ENCODE measurements at regions not wholly inside any gene's neighbourhood (a gene's known extent, or its start where the extent isn't known, plus 50 kb on each side); places are given as distances from the start of the nearest gene placed in this dataset.
A peak's percentile ranks its signal among the peaks of the same experiment; 100 is the strongest.

- H3K27ac ChIP-seq (ENCODE audit: low read depth, low read length): no peak overlapping the region
- H3K4me1 ChIP-seq (ENCODE audit: control insufficient read depth in 5 of 5, insufficient read depth in 5 of 5, low read length in 5 of 5): peaks cover 0 to 14% (median 12%) of the 10 kb centered on the region in 5 donors
- no peaks in the 10 kb centered on the region for H3K36me3 ChIP-seq (ENCODE audit: control insufficient read depth in 5 of 5, insufficient read depth in 5 of 5, low read length in 5 of 5)
- no peaks in the 10 kb centered on the region for H3K9me3 ChIP-seq (ENCODE audit: control insufficient read depth in 5 of 5, low read length in 5 of 5)
- H3K9ac ChIP-seq (ENCODE audit: low read length in 5 of 5): no peak overlapping the region
- no peak overlapping the region for H3K4me3 ChIP-seq (ENCODE audit: low read depth in 1 of 5, low read length in 5 of 5)
- H3K27me3 ChIP-seq (ENCODE audit: control insufficient read depth in 5 of 5, insufficient read depth in 4 of 5, low read length in 5 of 5): peaks cover 0 to 9% (median 0%) of the 10 kb centered on the region in 5 donors
Measured at GRCh38 chr5:54885636-54886035, 99.8 kb downstream of the ESM1 start.

DNA sequence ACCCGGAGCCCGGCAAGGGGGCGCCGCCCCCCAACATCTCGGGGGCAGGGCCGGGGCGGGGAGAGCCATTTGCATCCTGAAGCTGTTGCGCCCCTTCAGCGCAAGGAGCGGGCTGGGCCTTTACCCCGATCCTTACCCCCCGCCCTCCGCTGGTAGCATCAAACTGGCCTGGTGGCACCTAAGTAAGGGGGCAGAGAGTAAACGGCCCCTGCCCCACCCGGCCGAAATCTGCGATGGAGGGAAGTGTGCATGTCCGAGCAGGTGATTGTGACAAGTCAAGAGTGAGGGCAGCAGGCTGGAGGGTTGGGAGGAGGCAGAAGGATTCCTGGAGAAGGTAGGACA lies 101.2 kb downstream of the ESM1 start:
- Histone ChIP-seq H3K4me3 (ENCODE audit: low read depth in 1 of 5, low read length in 5 of 5) (peak overlapping the region in 2 of 5 donors; percentile 65 to 71), H3K9me3 (ENCODE audit: control insufficient read depth in 5 of 5, low read length in 5 of 5) (no peaks in the 10 kb centered on the region), H3K27ac (ENCODE audit: low read depth, low read length) (no peak overlapping the region)

GRCh38 chr5:54883374-54884194 lies 101.8 kb downstream of the ESM1 start:
- Histone ChIP-seq H3K9ac (ENCODE audit: low read length in 5 of 5) (peak overlapping the region in 4 of 5 donors; percentile 50 to 65 (median 56)), H3K36me3 (ENCODE audit: control insufficient read depth in 5 of 5, insufficient read depth in 5 of 5, low read length in 5 of 5) (no peaks in the 10 kb centered on the region), H3K9me3 (ENCODE audit: control insufficient read depth in 5 of 5, low read length in 5 of 5) (no peaks in the 10 kb centered on the region), H3K4me1 (ENCODE audit: control insufficient read depth in 5 of 5, insufficient read depth in 5 of 5, low read length in 5 of 5) (peaks cover 0 to 14% (median 12%) of the 10 kb centered on the region in 5 donors), H3K4me3 (ENCODE audit: low read depth in 1 of 5, low read length in 5 of 5) (peak overlapping the region; percentile 56 to 72 (median 68)), H3K27ac (ENCODE audit: low read depth, low read length) (no peak overlapping the region), H3K27me3 (ENCODE audit: control insufficient read depth in 5 of 5, insufficient read depth in 4 of 5, low read length in 5 of 5) (peaks cover 0 to 9% (median 0%) of the 10 kb centered on the region in 5 donors)

More for the DNA sequence above, 101.2 kb downstream of the ESM1 start:
- peaks cover 0 to 14% (median 12%) of the 10 kb centered on the region in 5 donors for H3K4me1 ChIP-seq (ENCODE audit: control insufficient read depth in 5 of 5, insufficient read depth in 5 of 5, low read length in 5 of 5)
- H3K36me3 ChIP-seq (ENCODE audit: control insufficient read depth in 5 of 5, insufficient read depth in 5 of 5, low read length in 5 of 5): no peaks in the 10 kb centered on the region
- H3K27me3 ChIP-seq (ENCODE audit: control insufficient read depth in 5 of 5, insufficient read depth in 4 of 5, low read length in 5 of 5): peaks cover 0 to 9% (median 0%) of the 10 kb centered on the region in 5 donors
- H3K9ac ChIP-seq (ENCODE audit: low read length in 5 of 5): no peak overlapping the region

DNA sequence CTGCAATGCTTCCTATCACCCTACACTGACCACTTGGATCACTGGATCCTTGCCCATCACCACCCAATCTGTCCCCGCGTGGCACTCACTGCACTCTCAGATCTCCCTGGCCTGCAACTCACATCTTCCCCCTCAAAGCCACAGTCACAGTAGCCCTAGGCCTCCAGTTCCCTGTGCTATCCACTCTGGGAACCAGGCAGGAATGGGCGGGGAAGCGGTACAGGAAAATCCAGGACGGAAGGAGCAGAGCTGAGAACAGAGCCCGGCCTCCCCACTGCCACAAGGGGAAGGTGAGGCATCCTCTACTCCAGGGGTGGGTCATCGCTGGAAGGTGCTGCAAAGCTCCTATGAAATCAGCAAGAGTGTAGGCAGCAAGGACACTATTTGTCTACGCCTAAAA lies 102.6 kb downstream of the ESM1 start:
- Histone ChIP-seq H3K4me1 (ENCODE audit: control insufficient read depth in 5 of 5, insufficient read depth in 5 of 5, low read length in 5 of 5) (peaks cover 0 to 14% (median 12%) of the 10 kb centered on the region in 5 donors), H3K27ac (ENCODE audit: low read depth, low read length) (no peak overlapping the region), H3K9ac (ENCODE audit: low read length in 5 of 5) (peak overlapping the region in 1 of 5 donors; percentile 50), H3K27me3 (ENCODE audit: control insufficient read depth in 5 of 5, insufficient read depth in 4 of 5, low read length in 5 of 5) (peaks cover 0 to 9% (median 0%) of the 10 kb centered on the region in 5 donors), H3K4me3 (ENCODE audit: low read depth in 1 of 5, low read length in 5 of 5) (peak overlapping the region; percentile 56 to 72 (median 68)), H3K36me3 (ENCODE audit: control insufficient read depth in 5 of 5, insufficient read depth in 5 of 5, low read length in 5 of 5) (no peaks in the 10 kb centered on the region), H3K9me3 (ENCODE audit: control insufficient read depth in 5 of 5, low read length in 5 of 5) (no peaks in the 10 kb centered on the region)

DNA sequence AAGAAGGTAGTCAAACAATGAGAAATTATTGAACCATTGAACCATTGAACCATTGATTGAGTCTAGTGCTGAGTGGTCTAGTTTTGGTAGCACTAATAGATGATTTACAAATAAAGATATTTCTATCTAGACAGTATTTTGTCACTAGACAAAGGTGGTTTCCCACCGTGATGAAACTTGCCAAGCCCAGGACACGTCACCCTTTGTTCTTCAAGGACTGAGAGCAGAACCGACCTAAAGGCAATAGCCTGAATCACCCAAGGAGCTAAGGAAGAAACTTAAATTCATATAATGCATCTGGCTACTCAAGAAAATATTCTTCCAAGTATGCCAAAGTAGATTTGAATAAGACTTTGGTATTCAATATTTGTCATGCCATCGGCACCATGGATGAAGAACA lies 103.3 kb downstream of the ESM1 start:
- Histone ChIP-seq H3K27me3 (ENCODE audit: control insufficient read depth in 5 of 5, insufficient read depth in 4 of 5, low read length in 5 of 5) (peaks cover 0 to 9% (median 0%) of the 10 kb centered on the region in 5 donors), H3K9me3 (ENCODE audit: control insufficient read depth in 5 of 5, low read length in 5 of 5) (no peaks in the 10 kb centered on the region), H3K4me3 (ENCODE audit: low read depth in 1 of 5, low read length in 5 of 5) (no peak overlapping the region), H3K36me3 (ENCODE audit: control insufficient read depth in 5 of 5, insufficient read depth in 5 of 5, low read length in 5 of 5) (no peaks in the 10 kb centered on the region), H3K27ac (ENCODE audit: low read depth, low read length) (no peak overlapping the region), H3K9ac (ENCODE audit: low read length in 5 of 5) (no peak overlapping the region), H3K4me1 (ENCODE audit: control insufficient read depth in 5 of 5, insufficient read depth in 5 of 5, low read length in 5 of 5) (peaks cover 0 to 14% (median 12%) of the 10 kb centered on the region in 5 donors)

DNA sequence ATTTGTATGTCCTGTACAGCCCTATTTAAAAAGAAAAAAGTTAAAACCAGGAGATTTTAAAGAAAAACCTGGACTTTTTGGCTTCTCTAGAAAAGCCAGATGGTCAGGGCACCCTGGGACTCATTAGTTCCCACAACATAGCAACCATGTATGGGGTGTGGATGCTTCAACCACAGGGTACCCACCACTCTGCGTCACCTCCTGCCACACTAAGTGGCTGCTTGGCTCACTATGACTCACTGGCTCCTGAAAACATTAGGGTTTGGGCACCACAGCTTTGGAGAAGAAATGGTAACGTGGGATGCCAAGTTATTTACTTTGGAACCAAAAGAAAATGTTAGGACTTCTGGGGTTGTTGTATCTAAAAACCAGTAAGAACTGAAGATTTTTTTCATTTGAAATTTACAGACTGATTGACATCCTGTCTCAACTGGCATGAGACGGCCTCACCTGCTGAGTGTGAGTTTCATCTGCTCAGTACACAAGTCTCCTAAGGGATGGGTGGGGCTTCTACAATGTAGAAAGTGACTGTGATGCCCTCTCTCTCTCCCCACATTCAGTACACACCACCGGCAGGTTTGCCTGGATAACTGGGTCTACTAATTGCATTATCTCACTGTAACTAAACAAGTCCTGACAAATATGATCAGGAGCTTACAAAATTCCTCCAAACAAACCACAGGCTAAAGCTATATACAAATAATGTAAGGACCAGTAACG lies 103.9 kb downstream of the ESM1 start:
- no peak overlapping the region for H3K4me3 ChIP-seq (ENCODE audit: low read depth in 1 of 5, low read length in 5 of 5)
- H3K9ac ChIP-seq (ENCODE audit: low read length in 5 of 5): no peak overlapping the region
- H3K27me3 ChIP-seq (ENCODE audit: control insufficient read depth in 5 of 5, insufficient read depth in 4 of 5, low read length in 5 of 5): peaks cover 0 to 9% (median 0%) of the 10 kb centered on the region in 5 donors
- H3K4me1 ChIP-seq (ENCODE audit: control insufficient read depth in 5 of 5, insufficient read depth in 5 of 5, low read length in 5 of 5): peaks cover 0 to 14% (median 12%) of the 10 kb centered on the region in 5 donors
- H3K36me3 ChIP-seq (ENCODE audit: control insufficient read depth in 5 of 5, insufficient read depth in 5 of 5, low read length in 5 of 5): no peaks in the 10 kb centered on the region
- H3K9me3 ChIP-seq (ENCODE audit: control insufficient read depth in 5 of 5, low read length in 5 of 5): no peaks in the 10 kb centered on the region
- no peak overlapping the region for H3K27ac ChIP-seq (ENCODE audit: low read depth, low read length)

GRCh38 chr5:54876976-54877375 lies 108.4 kb downstream of the ESM1 start:
- peaks cover 4 to 17% (median 13%) of the 10 kb centered on the region in 5 donors for H3K4me1 ChIP-seq (ENCODE audit: control insufficient read depth in 5 of 5, insufficient read depth in 5 of 5, low read length in 5 of 5)
- H3K9me3 ChIP-seq (ENCODE audit: control insufficient read depth in 5 of 5, low read length in 5 of 5): no peaks in the 10 kb centered on the region
- H3K36me3 ChIP-seq (ENCODE audit: control insufficient read depth in 5 of 5, insufficient read depth in 5 of 5, low read length in 5 of 5): no peaks in the 10 kb centered on the region
- H3K27ac ChIP-seq (ENCODE audit: low read depth, low read length): no peak overlapping the region
- H3K9ac ChIP-seq (ENCODE audit: low read length in 5 of 5): no peak overlapping the region
- H3K27me3 ChIP-seq (ENCODE audit: control insufficient read depth in 5 of 5, insufficient read depth in 4 of 5, low read length in 5 of 5): no peaks in the 10 kb centered on the region
- no peak overlapping the region for H3K4me3 ChIP-seq (ENCODE audit: low read depth in 1 of 5, low read length in 5 of 5)

DNA sequence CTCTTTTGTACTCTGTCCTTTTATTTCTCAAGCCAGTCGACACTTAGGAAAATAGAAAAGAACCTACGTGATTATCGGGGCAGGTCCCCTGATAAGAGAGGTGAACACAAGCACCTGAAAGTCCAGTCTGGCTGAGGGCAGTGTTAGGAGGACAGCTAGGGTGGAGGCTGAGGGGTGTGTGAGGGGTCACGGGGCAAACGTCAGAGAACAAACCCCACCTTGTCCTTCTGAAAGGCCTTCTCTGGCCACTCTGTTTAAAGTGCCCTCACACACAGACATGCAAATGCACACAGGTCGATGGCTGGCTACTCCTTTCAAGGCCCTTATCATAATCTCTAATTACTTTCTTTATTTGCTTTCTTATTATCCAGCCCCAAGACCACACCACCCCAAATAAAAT lies 108.8 kb downstream of the ESM1 start:
- H3K27me3 ChIP-seq (ENCODE audit: control insufficient read depth in 5 of 5, insufficient read depth in 4 of 5, low read length in 5 of 5): no peaks in the 10 kb centered on the region
- no peak overlapping the region for H3K4me3 ChIP-seq (ENCODE audit: low read depth in 1 of 5, low read length in 5 of 5)
- H3K27ac ChIP-seq (ENCODE audit: low read depth, low read length): no peak overlapping the region
- no peaks in the 10 kb centered on the region for H3K36me3 ChIP-seq (ENCODE audit: control insufficient read depth in 5 of 5, insufficient read depth in 5 of 5, low read length in 5 of 5)
- no peak overlapping the region for H3K9ac ChIP-seq (ENCODE audit: low read length in 5 of 5)
- peaks cover 4 to 17% (median 13%) of the 10 kb centered on the region in 5 donors for H3K4me1 ChIP-seq (ENCODE audit: control insufficient read depth in 5 of 5, insufficient read depth in 5 of 5, low read length in 5 of 5)
- H3K9me3 ChIP-seq (ENCODE audit: control insufficient read depth in 5 of 5, low read length in 5 of 5): no peaks in the 10 kb centered on the region

- Histone ChIP-seq H3K9me3 (ENCODE audit: control insufficient read depth in 5 of 5, low read length in 5 of 5) (no peaks in the 10 kb centered on the region), H3K9ac (ENCODE audit: low read length in 5 of 5) (no peak overlapping the region), H3K27me3 (ENCODE audit: control insufficient read depth in 5 of 5, insufficient read depth in 4 of 5, low read length in 5 of 5) (no peaks in the 10 kb centered on the region), H3K36me3 (ENCODE audit: control insufficient read depth in 5 of 5, insufficient read depth in 5 of 5, low read length in 5 of 5) (no peaks in the 10 kb centered on the region), H3K4me3 (ENCODE audit: low read depth in 1 of 5, low read length in 5 of 5) (no peak overlapping the region), H3K4me1 (ENCODE audit: control insufficient read depth in 5 of 5, insufficient read depth in 5 of 5, low read length in 5 of 5) (peaks cover 4 to 17% (median 13%) of the 10 kb centered on the region in 5 donors), H3K27ac (ENCODE audit: low read depth, low read length) (peak overlapping the region; percentile 19)
Measured at GRCh38 chr5:54874337-54875021, 110.9 kb downstream of the ESM1 start.
